HFFc6 (cell line): ENCODE measurements at regions not wholly inside any gene's neighbourhood (a gene's known extent, or its start where the extent isn't known, plus 50 kb on each side); places are given as distances from the start of the nearest gene placed in this dataset.

Experiments used
- DNase-seq: peaks from one replicate; pipeline ENCODE4 v3.0.0-alpha.2; 2018
- H3K27ac Mint-ChIP-seq: 2 replicates; pipeline ENCODE4 v1.8.0; 2020; ENCODE audit warnings: mild to moderate bottlenecking, mixed read lengths
- H3K27me3 Mint-ChIP-seq: 2 replicates; pipeline ENCODE4 v1.8.0; 2021; ENCODE audit warnings: mild to moderate bottlenecking, moderate library complexity, mixed read lengths; ENCODE audit not compliant: insufficient read depth
- H3K36me3 Mint-ChIP-seq: 2 replicates; pipeline ENCODE4 v1.8.0; 2021; ENCODE audit warnings: low read depth, mixed read lengths
- H3K4me1 Mint-ChIP-seq: 2 replicates; pipeline ENCODE4 v1.8.0; 2020; ENCODE audit warnings: low read depth, mixed read lengths
- H3K4me3 Mint-ChIP-seq: 2 replicates; pipeline ENCODE4 v1.8.0; 2020; ENCODE audit warnings: mild to moderate bottlenecking, moderate library complexity, mixed read lengths
- H3K9me3 Mint-ChIP-seq: 2 replicates; pipeline ENCODE4 v1.8.0; 2020; ENCODE audit warnings: mild to moderate bottlenecking, mixed read lengths
- TF ChIP-seq, protein P1 (sequence below): fragments of 200-600 bp; sonication (generic); IDR thresholded peaks from 2 replicates; pipeline ENCODE4 v1.5.0; 2021; ENCODE audit warnings: antibody characterized with exemption, mild to moderate bottlenecking

GRCh38 chr5:94082405-94082804, 341.0 kb upstream of the POU5F2 start:
- H3K36me3 Mint-ChIP-seq: no peaks in the 10 kb centered on the region
- H3K9me3 Mint-ChIP-seq: no peaks in the 10 kb centered on the region
- H3K4me1 Mint-ChIP-seq: peaks cover 7% of the 10 kb centered on the region
- no peaks in the 10 kb centered on the region; the same call in 1 of the 2 replicates for H3K27me3 Mint-ChIP-seq
- no peak overlapping the region for H3K4me3 Mint-ChIP-seq
- DNase-seq: no peak
- TF ChIP-seq, protein P1, sequence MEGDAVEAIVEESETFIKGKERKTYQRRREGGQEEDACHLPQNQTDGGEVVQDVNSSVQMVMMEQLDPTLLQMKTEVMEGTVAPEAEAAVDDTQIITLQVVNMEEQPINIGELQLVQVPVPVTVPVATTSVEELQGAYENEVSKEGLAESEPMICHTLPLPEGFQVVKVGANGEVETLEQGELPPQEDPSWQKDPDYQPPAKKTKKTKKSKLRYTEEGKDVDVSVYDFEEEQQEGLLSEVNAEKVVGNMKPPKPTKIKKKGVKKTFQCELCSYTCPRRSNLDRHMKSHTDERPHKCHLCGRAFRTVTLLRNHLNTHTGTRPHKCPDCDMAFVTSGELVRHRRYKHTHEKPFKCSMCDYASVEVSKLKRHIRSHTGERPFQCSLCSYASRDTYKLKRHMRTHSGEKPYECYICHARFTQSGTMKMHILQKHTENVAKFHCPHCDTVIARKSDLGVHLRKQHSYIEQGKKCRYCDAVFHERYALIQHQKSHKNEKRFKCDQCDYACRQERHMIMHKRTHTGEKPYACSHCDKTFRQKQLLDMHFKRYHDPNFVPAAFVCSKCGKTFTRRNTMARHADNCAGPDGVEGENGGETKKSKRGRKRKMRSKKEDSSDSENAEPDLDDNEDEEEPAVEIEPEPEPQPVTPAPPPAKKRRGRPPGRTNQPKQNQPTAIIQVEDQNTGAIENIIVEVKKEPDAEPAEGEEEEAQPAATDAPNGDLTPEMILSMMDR: no peak
- H3K27ac Mint-ChIP-seq: no peak overlapping the region

DNA sequence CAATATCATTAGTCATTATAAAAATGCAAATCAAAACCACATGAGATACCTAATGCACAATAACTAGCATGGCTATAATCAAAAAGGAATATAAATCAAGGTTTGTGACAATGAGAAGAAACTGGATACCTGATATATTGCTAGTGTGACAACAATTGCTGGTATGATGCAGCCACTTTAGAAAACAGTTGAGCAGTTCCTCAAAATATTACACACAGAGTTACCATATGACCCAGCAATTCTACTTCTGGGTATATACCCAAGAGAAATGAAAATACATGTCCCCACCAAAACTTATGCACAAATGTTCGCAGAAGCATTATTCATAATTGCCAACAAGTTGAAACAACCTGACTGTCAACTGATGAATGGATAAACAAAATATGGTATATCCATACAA, 339.7 kb upstream of the POU5F2 start:
- Mint-ChIP-seq H3K4me1 (peaks cover 7% of the 10 kb centered on the region), H3K36me3 (no peaks in the 10 kb centered on the region), H3K27ac (no peak overlapping the region)

DNA sequence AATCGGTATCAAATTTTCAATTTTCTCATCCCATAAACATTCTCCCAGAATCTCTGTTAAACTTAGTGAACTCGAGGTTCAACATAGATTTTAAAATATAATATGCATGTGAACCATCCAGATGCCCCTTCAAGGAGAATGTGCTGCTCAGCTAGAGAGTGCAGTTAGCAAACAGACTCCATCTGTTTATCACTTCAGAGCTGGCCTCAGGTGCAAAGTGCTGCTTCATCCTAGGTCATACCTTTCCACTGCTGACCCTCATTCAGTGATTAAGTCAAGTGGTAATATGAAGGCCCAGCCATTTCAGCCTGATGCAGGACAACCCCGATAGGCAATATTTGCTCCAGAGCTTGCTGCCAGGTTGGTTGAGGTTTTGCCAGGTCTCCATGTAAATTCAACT, 339.0 kb upstream of the POU5F2 start:
- H3K27ac Mint-ChIP-seq: no peak overlapping the region
- H3K4me3 Mint-ChIP-seq: no peak overlapping the region
- H3K36me3 Mint-ChIP-seq: no peaks in the 10 kb centered on the region

More for the DNA sequence above, 339.7 kb upstream of the POU5F2 start:
- Mint-ChIP-seq H3K9me3 (no peaks in the 10 kb centered on the region), H3K4me3 (no peak overlapping the region), H3K27me3 (no peaks in the 10 kb centered on the region; the same call in 1 of the 2 replicates)
- no peak for DNase-seq
- TF ChIP-seq, protein P1: no peak

DNA sequence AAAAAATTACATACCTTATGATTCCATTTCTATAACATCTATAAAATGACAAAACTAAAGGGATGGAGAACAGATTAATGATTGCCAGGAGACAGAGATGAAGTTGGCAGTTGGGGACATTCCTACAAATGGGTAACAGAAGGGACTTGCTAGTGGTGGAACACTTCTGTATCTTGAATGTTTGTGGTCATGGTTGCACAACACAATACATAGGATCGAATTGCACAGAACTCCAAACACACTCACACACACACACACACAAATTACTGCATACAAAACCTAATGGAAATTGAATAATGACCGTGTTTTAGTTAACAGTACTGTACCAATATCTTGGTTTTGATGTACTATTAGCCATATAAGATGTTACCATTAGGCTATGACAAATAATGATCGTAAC, 330.7 kb upstream of the POU5F2 start:
- TF ChIP-seq, protein P1: no peak
- Mint-ChIP-seq H3K4me3 (no peak overlapping the region), H3K27ac (no peak overlapping the region), H3K27me3 (no peaks in the 10 kb centered on the region), H3K9me3 (peaks cover 5% of the 10 kb centered on the region), H3K36me3 (peaks cover 10% of the 10 kb centered on the region), H3K4me1 (peaks cover 13% of the 10 kb centered on the region)
- DNase-seq: no peak

More for the DNA sequence above, 339.0 kb upstream of the POU5F2 start:
- Mint-ChIP-seq H3K9me3 (no peaks in the 10 kb centered on the region), H3K4me1 (peaks cover 7% of the 10 kb centered on the region), H3K27me3 (no peaks in the 10 kb centered on the region; the same call in 1 of the 2 replicates)
- no peak for DNase-seq
- TF ChIP-seq, protein P1: no peak

DNA sequence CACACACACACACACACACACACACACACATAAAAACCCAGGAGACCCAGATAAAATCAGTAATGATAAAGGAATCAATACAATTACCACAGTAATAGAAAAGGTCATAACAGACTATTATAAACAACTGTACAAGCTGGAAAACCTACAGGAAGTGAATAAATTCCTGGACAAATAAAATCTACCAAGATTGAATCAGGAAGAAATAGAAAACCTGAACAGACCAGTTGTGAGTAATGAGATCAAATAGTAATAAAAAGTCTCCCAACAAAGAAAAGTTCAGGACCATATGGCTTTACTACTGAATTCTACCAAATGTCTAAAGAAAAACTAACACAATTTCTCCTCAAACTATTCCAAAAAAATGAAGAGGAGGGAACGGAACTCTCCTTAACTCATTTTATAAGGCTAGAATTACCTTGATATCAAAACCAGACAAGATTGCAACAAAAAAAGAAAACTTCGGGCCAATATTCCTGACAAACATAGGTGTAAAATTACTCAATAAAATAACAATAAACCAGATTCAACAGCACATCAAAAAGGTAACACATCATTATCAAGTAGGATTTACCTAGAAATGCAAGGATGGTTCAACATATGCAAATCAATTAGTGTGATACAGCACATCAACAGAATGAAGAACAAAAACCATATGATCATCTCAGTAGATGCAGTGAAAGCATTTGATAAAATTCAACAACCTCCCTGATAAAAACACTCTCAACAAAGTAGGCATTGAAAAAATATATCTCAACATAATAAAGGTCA, 325.2 kb upstream of the POU5F2 start:
- peaks cover 8% of the 10 kb centered on the region; the same call in 1 of the 2 replicates for H3K4me1 Mint-ChIP-seq
- H3K27ac Mint-ChIP-seq: no peak overlapping the region
- TF ChIP-seq, protein P1: no peak
- no peaks in the 10 kb centered on the region; the same call in 1 of the 2 replicates for H3K27me3 Mint-ChIP-seq
- H3K4me3 Mint-ChIP-seq: no peak overlapping the region
- peaks cover 51% of the 10 kb centered on the region for H3K36me3 Mint-ChIP-seq
- H3K9me3 Mint-ChIP-seq: peaks cover 41% of the 10 kb centered on the region
- DNase-seq: no peak
